H1 (cell line): ENCODE measurements at regions not wholly inside any gene's neighbourhood (a gene's known extent, or its start where the extent isn't known, plus 50 kb on each side); places are given as distances from the start of the nearest gene placed in this dataset.

Source experiments
- CTCF ChIA-PET: fragments of 300-600 bp; sonication (Branson Sonifier 250); formaldehyde crosslinking; loops from one replicate; lab custom pipeline; 2021; ENCODE audit not compliant: partially characterized antibody; lab: Charles Lee
- POLR2A ChIA-PET: fragments of 300-600 bp; sonication (Branson Sonifier 250); formaldehyde crosslinking; loops from one replicate; lab custom pipeline; 2021; ENCODE audit warnings: inconsistent platforms; ENCODE audit not compliant: partially characterized antibody; lab: Charles Lee
- DNase-seq, 2 experiments: peaks; one replicate each; pipeline versions ENCODE4 v3.0.0 to v3.0.0-alpha.2; 2010 to 2022; ENCODE audit warnings: low spot score in 2 of 2, low read depth in 1 of 2, mixed read lengths in 1 of 2
- FAIRE-seq: peaks from 2 replicates; lab custom pipeline; 2011; peaks lifted over from hg19 to GRCh38; lab: Jason Lieb, UNC
- H2AFZ ChIP-seq: 2 replicates; pipeline ENCODE4 v1.8.1; 2012; ENCODE audit warnings: low read length, inconsistent platforms
- H2AK5ac ChIP-seq: 2 replicates; pipeline ENCODE4 v1.6.1; 2013; ENCODE audit warnings: low read depth, low read length
- H2BK120ac ChIP-seq: replicated peaks from 2 replicates; pipeline ENCODE3; 2013; ENCODE audit warnings: low read depth, low read length, inconsistent platforms
- H2BK12ac ChIP-seq: 2 replicates; pipeline ENCODE4 v1.6.1; 2013; ENCODE audit warnings: low read depth, low read length
- H2BK15ac ChIP-seq: 2 replicates; pipeline ENCODE4 v1.6.1; 2013; ENCODE audit warnings: low read length
- H2BK20ac ChIP-seq: 2 replicates; pipeline ENCODE4 v1.6.1; 2013; ENCODE audit warnings: low read length
- H2BK5ac ChIP-seq: 2 replicates; pipeline ENCODE4 v1.6.1; 2013; ENCODE audit warnings: low read depth, low read length
- H3K14ac ChIP-seq: 2 replicates; pipeline ENCODE4 v1.6.1; 2013; ENCODE audit warnings: inconsistent platforms; ENCODE audit not compliant: insufficient read length
- H3K18ac ChIP-seq: 2 replicates; pipeline ENCODE4 v1.6.1; 2013; ENCODE audit warnings: low read length; ENCODE audit errors: extremely low read depth
- H3K23ac ChIP-seq: 2 replicates; pipeline ENCODE4 v1.6.1; 2013; ENCODE audit warnings: inconsistent platforms; ENCODE audit not compliant: insufficient read length
- H3K23me2 ChIP-seq: 2 replicates; pipeline ENCODE4 v1.6.1; 2013; ENCODE audit warnings: low read depth, low read length
- H3K27ac ChIP-seq: 2 replicates; pipeline ENCODE4 v1.6.1; 2011; ENCODE audit warnings: low read depth, low read length, inconsistent platforms
- H3K27me3 ChIP-seq, 4 experiments: replicated peaks in 1 of 4; 1 replicate in 1 of 4; 2 replicates in 3 of 4; pipeline versions ENCODE4 v1.6.1 to v1.8.1; 2011 to 2013; ENCODE audit warnings: low read length in 3 of 4, mild to moderate bottlenecking in 3 of 4, inconsistent platforms in 2 of 4, mixed read lengths in 2 of 4, moderate library complexity in 1 of 4; ENCODE audit not compliant: control insufficient read depth in 3 of 4, insufficient read depth in 3 of 4; ENCODE audit errors: extremely low read depth in 1 of 4
- H3K36me3 ChIP-seq, 4 experiments: 2 replicates each; pipeline versions ENCODE4 v1.6.1 to v1.8.1; 2011 to 2013; ENCODE audit warnings: mild to moderate bottlenecking in 4 of 4, low read length in 3 of 4, moderate library complexity in 2 of 4, control low read depth in 1 of 4, inconsistent platforms in 1 of 4; ENCODE audit not compliant: insufficient read depth in 4 of 4, control insufficient read depth in 2 of 4
- H3K4ac ChIP-seq: replicated peaks from 2 replicates; pipeline ENCODE3; 2013; ENCODE audit warnings: low read length, low read depth, mixed read lengths, inconsistent platforms; ENCODE audit not compliant: insufficient read length
- H3K4me1 ChIP-seq, 4 experiments: replicated peaks in 1 of 4; 1 replicate in 1 of 4; 2 replicates in 3 of 4; pipeline versions ENCODE4 v1.6.1 to v1.8.1; 2011 to 2013; ENCODE audit warnings: low read length in 3 of 4, inconsistent platforms in 2 of 4, mixed read lengths in 1 of 4; ENCODE audit not compliant: insufficient read depth in 4 of 4, control insufficient read depth in 3 of 4
- H3K4me2 ChIP-seq, 2 experiments: 2 replicates each; pipeline versions ENCODE4 v1.6.1 to v1.8.1; 2011 to 2013; ENCODE audit warnings: low read depth in 2 of 2, low read length in 2 of 2, control low read depth in 1 of 2, inconsistent platforms in 1 of 2, mild to moderate bottlenecking in 1 of 2; ENCODE audit not compliant: insufficient read depth in 1 of 2
- H3K4me3 ChIP-seq, 4 experiments: fragments of 200-600, 300-600 bp in 1 of 4; sonication (generic), shearing (Covaris generic), sonication (Bioruptor Twin) in 1 of 4; 2 replicates each; pipeline versions ENCODE4 v1.5.1 to v1.8.1; 2011 to 2016; ENCODE audit warnings: low read length in 4 of 4, low read depth in 3 of 4, control low read depth in 2 of 4, inconsistent platforms in 2 of 4, mild to moderate bottlenecking in 2 of 4, mixed read lengths in 1 of 4, moderate library complexity in 1 of 4; ENCODE audit not compliant: insufficient read depth in 2 of 4; ENCODE audit errors: extremely low read depth in 1 of 4
- H3K56ac ChIP-seq: replicated peaks from 2 replicates; pipeline ENCODE3; 2013; ENCODE audit warnings: low read depth, mild to moderate bottlenecking, mixed read lengths, low read length, inconsistent platforms; ENCODE audit not compliant: insufficient read length
- H3K79me1 ChIP-seq: 2 replicates; pipeline ENCODE4 v1.6.1; 2013; ENCODE audit warnings: low read depth, low read length, control low read depth
- H3K79me2 ChIP-seq, 2 experiments: 2 replicates each; pipeline versions ENCODE4 v1.6.1 to v1.8.1; 2012 to 2013; ENCODE audit warnings: low read length in 2 of 2, mild to moderate bottlenecking in 2 of 2, inconsistent platforms in 1 of 2; ENCODE audit not compliant: insufficient read depth in 2 of 2, control insufficient read depth in 1 of 2
- H3K9ac ChIP-seq, 4 experiments: replicated peaks in 1 of 4; 1 replicate in 1 of 4; 2 replicates in 3 of 4; pipeline versions ENCODE4 v1.6.1 to v1.8.1; 2011 to 2013; ENCODE audit warnings: low read depth in 3 of 4, low read length in 3 of 4, control low read depth in 2 of 4, mild to moderate bottlenecking in 2 of 4, moderate library complexity in 2 of 4, inconsistent platforms in 1 of 4; ENCODE audit errors: extremely low read depth in 1 of 4
- H3K9me3 ChIP-seq, 2 experiments: 2 replicates each; pipeline versions ENCODE4 v1.6.1 to v1.8.1; 2012 to 2013; ENCODE audit warnings: mild to moderate bottlenecking in 2 of 2, moderate library complexity in 2 of 2, control low read depth in 1 of 2, inconsistent platforms in 1 of 2, low read depth in 1 of 2, low read length in 1 of 2, mixed read lengths in 1 of 2; ENCODE audit not compliant: insufficient read depth in 2 of 2
- H4K20me1 ChIP-seq, 2 experiments: replicated peaks in 1 of 2; 2 replicates each; pipeline versions ENCODE3 to v1.8.1; 2011 to 2013; ENCODE audit warnings: inconsistent platforms in 2 of 2, low read length in 2 of 2, mild to moderate bottlenecking in 1 of 2; ENCODE audit not compliant: insufficient read depth in 2 of 2, control insufficient read depth in 1 of 2
- H4K5ac ChIP-seq: 2 replicates; pipeline ENCODE4 v1.6.1; 2013; ENCODE audit warnings: low read length, low read depth, mixed read lengths, inconsistent platforms; ENCODE audit not compliant: insufficient read length
- H4K8ac ChIP-seq: 2 replicates; pipeline ENCODE4 v1.8.0; 2013; ENCODE audit warnings: mild to moderate bottlenecking, moderate library complexity, low read length, inconsistent platforms; ENCODE audit not compliant: insufficient read depth; ENCODE audit errors: extremely low read depth
- H4K91ac ChIP-seq: replicated peaks from 2 replicates; pipeline ENCODE3; 2013; ENCODE audit warnings: low read length, mixed read lengths, inconsistent platforms; ENCODE audit not compliant: insufficient read length
- ATF2 ChIP-seq: IDR thresholded peaks from 2 replicates; pipeline ENCODE4 v1.6.1; 2012; ENCODE audit warnings: low read length, inconsistent platforms
- BRCA1 ChIP-seq: IDR thresholded peaks from 2 replicates; pipeline ENCODE4 v1.6.1; 2012; ENCODE audit warnings: low read depth, low read length, improper control_type of control experiment
- CBX5 ChIP-seq: fragments of 300-800, 300-1000 bp; sonication (generic); IDR thresholded peaks from 2 replicates; pipeline ENCODE4 v1.7.1; 2016; ENCODE audit warnings: antibody characterized with exemption, low read length, low read depth
- CBX8 ChIP-seq: fragments of 300-800, 300-1000 bp; sonication (generic); IDR thresholded peaks from 2 replicates; pipeline ENCODE4 v1.7.1; 2016; ENCODE audit warnings: low read depth, low read length, borderline replicate concordance
- CHD2 ChIP-seq: IDR thresholded peaks from 2 replicates; pipeline ENCODE4 v1.6.1; 2012; ENCODE audit warnings: low read length, improper control_type of control experiment
- GTF2F1 ChIP-seq: IDR thresholded peaks from 2 replicates; pipeline ENCODE4 v1.6.1; 2012; ENCODE audit warnings: low read depth, low read length, improper control_type of control experiment, borderline replicate concordance
- JUND ChIP-seq: IDR thresholded peaks from 2 replicates; pipeline ENCODE4 v1.6.1; 2011; ENCODE audit warnings: mild to moderate bottlenecking, improper control_type of control experiment, low read length
- KDM5A ChIP-seq: fragments of 200-600 bp; IDR thresholded peaks from 2 replicates; pipeline ENCODE4 v1.7.1; 2012; ENCODE audit warnings: mild to moderate bottlenecking, low read length, inconsistent platforms, mixed read lengths
- PHF8 ChIP-seq: fragments of 200-600 bp; sonication (generic); conservative IDR thresholded peaks from 2 replicates; pipeline ENCODE4 v1.7.1; 2012; ENCODE audit warnings: low read depth, mild to moderate bottlenecking, inconsistent platforms, low read length, moderate library complexity
- SRF ChIP-seq: IDR thresholded peaks from 2 replicates; pipeline ENCODE4 v1.6.1; 2011; ENCODE audit warnings: mild to moderate bottlenecking, low read depth, low read length, moderate library complexity
- ZNF274 ChIP-seq: IDR thresholded peaks from 2 replicates; pipeline ENCODE4 v1.7.0; 2012; ENCODE audit warnings: low read length, borderline replicate concordance; ENCODE audit errors: extremely low read depth
- WGBS, 2 experiments: shearing (Covaris generic) in 1 of 2; methylation state at CpG; one replicate each; pipeline versions ENCODE4 v1.1.6 to v1.1.7; 2013 to 2015; ENCODE audit warnings: low lambda C conversion rate in 2 of 2, mixed read lengths in 2 of 2, inconsistent platforms in 1 of 2, low coverage in 1 of 2, missing lambda C conversion rate in 1 of 2; ENCODE audit not compliant: insufficient replicate concordance in 2 of 2, insufficient coverage in 1 of 2, insufficient read length in 1 of 2; ENCODE audit errors: extremely low coverage in 1 of 2, missing lambda C conversion rate in 1 of 2; 5-methylcytosine and 5-hydroxymethylcytosine counted together
- TF ChIP-seq, protein P1 (sequence below): IDR thresholded peaks from 2 replicates; pipeline ENCODE4 v1.6.1; 2012; ENCODE audit warnings: inconsistent platforms

GRCh38 chr2:42951263-42951938 is 159.0 kb upstream of the HAAO start:
- H2BK12ac ChIP-seq = peak overlapping the region; percentile 29; the same call in 1 of the 2 replicates
- no peaks in the 10 kb centered on the region for H3K27me3 ChIP-seq
- no peaks in the 10 kb centered on the region for H4K20me1 ChIP-seq
- H3K18ac ChIP-seq = no peak overlapping the region
- WGBS, 2 experiments = 93% methylated on average over 8 of the region's 8 CpGs; no CpG with 5 or more reads in 1 of the 2 experiments
- no peak overlapping the region for H3K14ac ChIP-seq
- no peaks in the 10 kb centered on the region for H3K9me3 ChIP-seq
- H2BK15ac ChIP-seq = peak overlapping the region; percentile 40
- no peak overlapping the region for H3K27ac ChIP-seq
- H3K9ac ChIP-seq = no peak overlapping the region
- CTCF ChIA-PET = interaction anchor here (0.6 to 1.4 kb wide), 2 partner anchors 17 to 22 kb away, joined by 3 to 4 read pairs; no protein-coding TSS in a partner anchor
- H4K8ac ChIP-seq = peak overlapping the region; percentile 11; the same call in 1 of the 2 replicates
- H3K4me3 ChIP-seq = no peak overlapping the region
- no peak overlapping the region for H2AK5ac ChIP-seq
- H3K79me2 ChIP-seq = no peaks in the 10 kb centered on the region
- no peak overlapping the region for H3K4ac ChIP-seq
- no peak overlapping the region for H2AFZ ChIP-seq
- 0 out of 2 replicates have a peak overlapping the region, but pooled peaks have one; percentile 13 for H2BK20ac ChIP-seq
- no peak overlapping the region for H3K23ac ChIP-seq
- FAIRE-seq (no peak), DNase-seq (no peak)
- H3K56ac ChIP-seq = no peak overlapping the region
- H3K23me2 ChIP-seq = no peaks in the 10 kb centered on the region
- H3K4me2 ChIP-seq = no peak overlapping the region
- no peak overlapping the region for H4K91ac ChIP-seq
- peaks cover 0 to 8% (median 1%) of the 10 kb centered on the region in 4 experiments; a peak in 6 of 7 replicates for H3K4me1 ChIP-seq
- H3K36me3 ChIP-seq = no peaks in the 10 kb centered on the region
- POLR2A ChIA-PET = no interaction called here
- H3K79me1 ChIP-seq = no peaks in the 10 kb centered on the region
- H2BK5ac ChIP-seq = 0 out of 2 replicates have a peak overlapping the region, but pooled peaks have one; percentile 39
- H2BK120ac ChIP-seq = no peak overlapping the region
- no peak overlapping the region for H4K5ac ChIP-seq
- TF ChIP-seq ATF2 = no peak
- TF ChIP-seq ZNF274 = no peak
- TF ChIP-seq PHF8 = no peak
- no peak for TF ChIP-seq KDM5A
- TF ChIP-seq BRCA1 = no peak
- TF ChIP-seq CHD2 = no peak
- no peak for TF ChIP-seq CBX5
- no peak for TF ChIP-seq CBX8
- no peak for TF ChIP-seq JUND
- TF ChIP-seq, protein P1, sequence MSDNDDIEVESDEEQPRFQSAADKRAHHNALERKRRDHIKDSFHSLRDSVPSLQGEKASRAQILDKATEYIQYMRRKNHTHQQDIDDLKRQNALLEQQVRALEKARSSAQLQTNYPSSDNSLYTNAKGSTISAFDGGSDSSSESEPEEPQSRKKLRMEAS = no peak
- no peak for TF ChIP-seq GTF2F1
- TF ChIP-seq SRF = no peak
